Stimulated activated CD4-positive, alpha-beta T cell treated with anti-CD3 and anti-CD28 coated beads, Interleukin-4, amount 100 ng/mL, for 24 hours (primary cell): ENCODE measurements at regions not wholly inside any gene's neighbourhood (a gene's known extent, or its start where the extent isn't known, plus 50 kb on each side); places are given as distances from the start of the nearest gene placed in this dataset.

ENCODE experiments used
- DNase-seq: peaks from one replicate; pipeline ENCODE4 v3.0.0-alpha.2; 2020

- DNase-seq = no peak
Measured at GRCh38 chrX:39822133-39822748, 275.5 kb downstream of the BCOR start.

- DNase-seq = no peak
Measured at GRCh38 chrX:39823424-39823823, 274.3 kb downstream of the BCOR start.

- no peak for DNase-seq
Measured at GRCh38 chrX:39823854-39824253, 273.9 kb downstream of the BCOR start.

GRCh38 chrX:39826813-39827543 is 270.8 kb downstream of the BCOR start:
- DNase-seq = no peak

- no peak for DNase-seq
Measured at GRCh38 chrX:39827951-39828350, 269.8 kb downstream of the BCOR start.

GRCh38 chrX:39828971-39829370 is 268.8 kb downstream of the BCOR start:
- DNase-seq = no peak

GRCh38 chrX:39829965-39830364 is 267.8 kb downstream of the BCOR start:
- no peak for DNase-seq

GRCh38 chrX:39830414-39830813 is 267.3 kb downstream of the BCOR start:
- DNase-seq = no peak

- no peak for DNase-seq
Measured at GRCh38 chrX:39832211-39832610, 265.5 kb downstream of the BCOR start.

GRCh38 chrX:39834600-39834999 is 263.2 kb downstream of the BCOR start:
- no peak for DNase-seq

- no peak for DNase-seq
Measured at GRCh38 chrX:39835241-39835640, 262.5 kb downstream of the BCOR start.

GRCh38 chrX:39835776-39836175 is 262.0 kb downstream of the BCOR start:
- DNase-seq = no peak

GRCh38 chrX:39836802-39837420 is 260.8 kb downstream of the BCOR start:
- no peak for DNase-seq

GRCh38 chrX:39837688-39838087 is 260.1 kb downstream of the BCOR start:
- DNase-seq = no peak

GRCh38 chrX:39839371-39839770 is 258.4 kb downstream of the BCOR start:
- DNase-seq = no peak

GRCh38 chrX:39840133-39840532 is 257.6 kb downstream of the BCOR start:
- no peak for DNase-seq

GRCh38 chrX:39840581-39841093 is 257.1 kb downstream of the BCOR start:
- no peak for DNase-seq

GRCh38 chrX:39841604-39842003 is 256.2 kb downstream of the BCOR start:
- no peak for DNase-seq

GRCh38 chrX:39842281-39842973 is 255.3 kb downstream of the BCOR start:
- no peak for DNase-seq

GRCh38 chrX:39843318-39843717 is 254.4 kb downstream of the BCOR start:
- no peak for DNase-seq

- no peak for DNase-seq
Measured at GRCh38 chrX:39845233-39845632, 252.5 kb downstream of the BCOR start.

GRCh38 chrX:39846460-39846859 is 251.3 kb downstream of the BCOR start:
- DNase-seq = no peak

GRCh38 chrX:39848243-39848642 is 249.5 kb downstream of the BCOR start:
- no peak for DNase-seq

GRCh38 chrX:39848900-39849299 is 248.9 kb downstream of the BCOR start:
- DNase-seq = no peak
